Neural progenitor cell (in vitro differentiated cells): ENCODE measurements at regions not wholly inside any gene's neighbourhood (a gene's known extent, or its start where the extent isn't known, plus 50 kb on each side); places are given as distances from the start of the nearest gene placed in this dataset.

Source experiments
- DNase-seq: peaks from one replicate; pipeline ENCODE4 v3.0.0-alpha.2; 2016; ENCODE audit warnings: low spot score
- H2AFZ ChIP-seq: fragments of 200-600 bp; sonication (generic); replicated peaks from 2 replicates; pipeline ENCODE4 v1.6.1; 2016; ENCODE audit warnings: antibody characterized with exemption
- H3F3A ChIP-seq: fragments of 200-600 bp; sonication (generic); 2 replicates; pipeline ENCODE4 v1.6.1; 2016; ENCODE audit warnings: antibody characterized with exemption, low read depth
- H3K27ac ChIP-seq: fragments of 200-600 bp; sonication (generic); 2 replicates; pipeline ENCODE4 v1.5.1; 2016; ENCODE audit warnings: mild to moderate bottlenecking
- H3K27me3 ChIP-seq: fragments of 200-600 bp; sonication (generic); 2 replicates; pipeline ENCODE4 v1.6.1; 2016; ENCODE audit warnings: mild to moderate bottlenecking, moderate library complexity
- H3K36me3 ChIP-seq: fragments of 200-600 bp; sonication (generic); 2 replicates; pipeline ENCODE4 v1.5.1; 2016
- H3K4me1 ChIP-seq: fragments of 200-600 bp; sonication (generic); 2 replicates; pipeline ENCODE4 v1.6.1; 2016; ENCODE audit warnings: mixed run types
- H3K4me2 ChIP-seq: fragments of 200-600 bp; sonication (generic); 2 replicates; pipeline ENCODE4 v1.6.1; 2016
- H3K4me3 ChIP-seq: fragments of 200-600 bp; sonication (generic); 2 replicates; pipeline ENCODE4 v1.5.1; 2016
- H3K79me2 ChIP-seq: fragments of 200-600 bp; sonication (generic); 2 replicates; pipeline ENCODE4 v1.6.1; 2016; ENCODE audit warnings: low read depth
- H3K9ac ChIP-seq: fragments of 200-600 bp; sonication (generic); 2 replicates; pipeline ENCODE4 v1.6.1; 2016
- H3K9me3 ChIP-seq: fragments of 200-600 bp; sonication (generic); 2 replicates; pipeline ENCODE4 v1.5.1; 2016; ENCODE audit warnings: low read depth
- H4K20me1 ChIP-seq: fragments of 200-600 bp; sonication (generic); 2 replicates; pipeline ENCODE4 v1.6.1; 2016; ENCODE audit warnings: low read depth
- H3K27ac Mint-ChIP-seq: 3 replicates; pipeline ENCODE4 v1.8.0; 2021; ENCODE audit warnings: mixed read lengths
- H3K27me3 Mint-ChIP-seq: 2 replicates; pipeline ENCODE4 v1.8.0; 2022; ENCODE audit warnings: low read depth, mild to moderate bottlenecking, inconsistent platforms, moderate library complexity, mixed read lengths; ENCODE audit not compliant: insufficient read depth
- H3K36me3 Mint-ChIP-seq: 3 replicates; pipeline ENCODE4 v1.8.0; 2021; ENCODE audit warnings: mixed read lengths
- H3K4me1 Mint-ChIP-seq: 3 replicates; pipeline ENCODE4 v1.8.0; 2021; ENCODE audit warnings: mixed read lengths
- H3K4me3 Mint-ChIP-seq: 3 replicates; pipeline ENCODE4 v1.8.0; 2021; ENCODE audit warnings: mild to moderate bottlenecking, moderate library complexity, mixed read lengths
- H3K9me3 Mint-ChIP-seq: 3 replicates; pipeline ENCODE4 v1.8.0; 2020; ENCODE audit warnings: mixed read lengths
- EZH2 ChIP-seq: fragments of 200-600 bp; sonication (generic); IDR thresholded peaks from 2 replicates; pipeline ENCODE4 v1.6.1; 2017; ENCODE audit warnings: antibody characterized with exemption, mild to moderate bottlenecking, moderate library complexity
- EZH2phosphoT487 ChIP-seq: fragments of 200-600 bp; sonication (generic); IDR thresholded peaks from 2 replicates; pipeline ENCODE4 v1.6.1; 2017; ENCODE audit warnings: antibody characterized with exemption
- TF ChIP-seq, protein P1 (sequence below): fragments of 200-600 bp; sonication (generic); IDR thresholded peaks from 2 replicates; pipeline ENCODE4 v1.5.1; 2017; ENCODE audit warnings: antibody characterized with exemption, mild to moderate bottlenecking

DNA sequence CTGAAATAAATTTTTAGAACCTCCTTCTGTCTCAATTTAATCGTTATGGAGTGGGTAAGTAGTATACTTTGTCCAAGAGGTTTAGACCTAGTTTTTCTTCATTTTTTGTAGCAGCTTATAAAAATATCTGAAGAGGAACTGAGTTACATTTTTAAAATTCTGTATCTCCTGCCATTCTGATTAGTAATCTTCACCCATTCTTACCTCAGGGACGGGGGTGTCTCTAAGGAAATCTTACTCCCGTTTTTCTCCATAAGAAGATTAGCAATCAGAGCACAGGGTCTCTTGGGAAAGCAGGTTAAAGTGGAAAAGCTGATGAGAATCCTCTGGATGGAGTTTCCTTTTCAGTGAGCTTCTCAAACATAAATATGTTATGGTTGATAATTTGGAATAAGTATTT, 259.3 kb upstream of the FAM83B start:
- Histone ChIP-seq H4K20me1 (no peaks in the 10 kb centered on the region), H3F3A (no peaks in the 10 kb centered on the region), H2AFZ (no peak overlapping the region), H3K9ac (no peak overlapping the region), H3K79me2 (no peaks in the 10 kb centered on the region), H3K4me2 (no peak overlapping the region), H3K27me3 (no peaks in the 10 kb centered on the region), H3K27ac (no peak overlapping the region), H3K4me3 (no peak overlapping the region), H3K4me1 (no peaks in the 10 kb centered on the region), H3K9me3 (no peaks in the 10 kb centered on the region), H3K36me3 (no peaks in the 10 kb centered on the region)
- no peak for DNase-seq
- TF ChIP-seq, protein P1, sequence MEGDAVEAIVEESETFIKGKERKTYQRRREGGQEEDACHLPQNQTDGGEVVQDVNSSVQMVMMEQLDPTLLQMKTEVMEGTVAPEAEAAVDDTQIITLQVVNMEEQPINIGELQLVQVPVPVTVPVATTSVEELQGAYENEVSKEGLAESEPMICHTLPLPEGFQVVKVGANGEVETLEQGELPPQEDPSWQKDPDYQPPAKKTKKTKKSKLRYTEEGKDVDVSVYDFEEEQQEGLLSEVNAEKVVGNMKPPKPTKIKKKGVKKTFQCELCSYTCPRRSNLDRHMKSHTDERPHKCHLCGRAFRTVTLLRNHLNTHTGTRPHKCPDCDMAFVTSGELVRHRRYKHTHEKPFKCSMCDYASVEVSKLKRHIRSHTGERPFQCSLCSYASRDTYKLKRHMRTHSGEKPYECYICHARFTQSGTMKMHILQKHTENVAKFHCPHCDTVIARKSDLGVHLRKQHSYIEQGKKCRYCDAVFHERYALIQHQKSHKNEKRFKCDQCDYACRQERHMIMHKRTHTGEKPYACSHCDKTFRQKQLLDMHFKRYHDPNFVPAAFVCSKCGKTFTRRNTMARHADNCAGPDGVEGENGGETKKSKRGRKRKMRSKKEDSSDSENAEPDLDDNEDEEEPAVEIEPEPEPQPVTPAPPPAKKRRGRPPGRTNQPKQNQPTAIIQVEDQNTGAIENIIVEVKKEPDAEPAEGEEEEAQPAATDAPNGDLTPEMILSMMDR, result no peak
- no peak for TF ChIP-seq EZH2
- no peak for TF ChIP-seq EZH2phosphoT487
- Mint-ChIP-seq H3K4me1 (no peaks in the 10 kb centered on the region), H3K27me3 (no peaks in the 10 kb centered on the region), H3K9me3 (peaks cover 3% of the 10 kb centered on the region), H3K36me3 (no peaks in the 10 kb centered on the region), H3K4me3 (no peak overlapping the region), H3K27ac (no peak overlapping the region)

DNA sequence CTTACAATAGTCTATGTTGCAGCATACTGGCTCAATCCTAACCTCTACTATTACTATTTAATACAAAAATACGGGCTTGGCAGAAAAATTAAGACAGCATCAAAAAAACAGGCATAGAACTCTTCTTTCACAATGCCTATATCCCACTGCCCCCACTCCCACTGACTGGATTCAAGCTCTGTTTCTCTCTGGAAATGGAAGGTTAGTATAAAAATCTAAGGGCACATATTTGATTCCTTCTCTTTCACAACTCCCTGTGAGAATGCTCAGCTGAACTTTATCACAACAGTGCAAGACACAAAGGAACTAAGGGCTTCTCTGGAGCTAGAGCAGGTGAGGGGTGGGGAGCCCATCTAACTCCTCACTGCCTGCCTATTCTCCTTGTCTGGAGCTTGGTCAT, 258.4 kb upstream of the FAM83B start:
- no peak overlapping the region for H3K4me3 ChIP-seq
- H3K27ac Mint-ChIP-seq, result no peak overlapping the region
- no peaks in the 10 kb centered on the region for H3K36me3 Mint-ChIP-seq
- no peak for DNase-seq
- H3K9me3 Mint-ChIP-seq, result peaks cover 3% of the 10 kb centered on the region
- no peak overlapping the region for H3K9ac ChIP-seq
- H3K27ac ChIP-seq, result no peak overlapping the region
- H2AFZ ChIP-seq, result peak overlapping the region; percentile 52
- H3K36me3 ChIP-seq, result no peaks in the 10 kb centered on the region
- no peak overlapping the region for H3K4me2 ChIP-seq
- no peaks in the 10 kb centered on the region for H3F3A ChIP-seq
- no peaks in the 10 kb centered on the region for H3K27me3 ChIP-seq
- no peaks in the 10 kb centered on the region for H3K4me1 ChIP-seq
- H3K9me3 ChIP-seq, result no peaks in the 10 kb centered on the region
- H4K20me1 ChIP-seq, result no peaks in the 10 kb centered on the region
- no peaks in the 10 kb centered on the region for H3K4me1 Mint-ChIP-seq
- TF ChIP-seq EZH2 (no peak), EZH2phosphoT487 (no peak)
- TF ChIP-seq, protein P1, result no peak
- H3K79me2 ChIP-seq, result no peaks in the 10 kb centered on the region
- H3K4me3 Mint-ChIP-seq, result no peak overlapping the region
- no peaks in the 10 kb centered on the region for H3K27me3 Mint-ChIP-seq

DNA sequence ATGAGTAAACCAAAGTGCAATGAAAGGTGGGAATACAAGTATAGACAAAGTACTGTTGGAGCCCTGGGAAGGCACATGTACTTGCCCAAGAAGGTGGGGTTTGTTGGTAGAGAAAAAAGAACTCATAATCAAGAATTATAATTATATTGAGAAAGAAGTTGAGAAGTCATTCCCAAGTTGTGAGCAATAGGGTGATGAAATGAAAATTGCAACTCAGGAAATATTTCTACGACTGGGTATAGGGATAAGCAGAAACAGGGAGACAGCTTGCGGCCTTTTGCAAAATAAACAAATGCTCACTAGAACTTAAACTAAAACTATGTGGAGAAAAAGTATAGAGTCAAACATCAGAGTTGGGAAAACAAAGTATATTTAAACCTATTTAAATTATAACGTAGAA, 250.7 kb upstream of the FAM83B start:
- Histone ChIP-seq H3K9ac (no peak overlapping the region), H3K79me2 (no peaks in the 10 kb centered on the region), H3F3A (no peaks in the 10 kb centered on the region), H3K27me3 (no peaks in the 10 kb centered on the region), H3K36me3 (no peaks in the 10 kb centered on the region), H3K9me3 (no peaks in the 10 kb centered on the region), H3K4me2 (no peak overlapping the region), H3K4me3 (no peak overlapping the region), H3K4me1 (no peaks in the 10 kb centered on the region), H3K27ac (no peak overlapping the region), H2AFZ (no peak overlapping the region), H4K20me1 (no peaks in the 10 kb centered on the region)
- Mint-ChIP-seq H3K4me1 (no peaks in the 10 kb centered on the region), H3K27ac (no peak overlapping the region), H3K27me3 (no peaks in the 10 kb centered on the region), H3K9me3 (no peaks in the 10 kb centered on the region), H3K36me3 (no peaks in the 10 kb centered on the region), H3K4me3 (no peak overlapping the region)
- no peak for DNase-seq
- TF ChIP-seq EZH2, result no peak

DNA sequence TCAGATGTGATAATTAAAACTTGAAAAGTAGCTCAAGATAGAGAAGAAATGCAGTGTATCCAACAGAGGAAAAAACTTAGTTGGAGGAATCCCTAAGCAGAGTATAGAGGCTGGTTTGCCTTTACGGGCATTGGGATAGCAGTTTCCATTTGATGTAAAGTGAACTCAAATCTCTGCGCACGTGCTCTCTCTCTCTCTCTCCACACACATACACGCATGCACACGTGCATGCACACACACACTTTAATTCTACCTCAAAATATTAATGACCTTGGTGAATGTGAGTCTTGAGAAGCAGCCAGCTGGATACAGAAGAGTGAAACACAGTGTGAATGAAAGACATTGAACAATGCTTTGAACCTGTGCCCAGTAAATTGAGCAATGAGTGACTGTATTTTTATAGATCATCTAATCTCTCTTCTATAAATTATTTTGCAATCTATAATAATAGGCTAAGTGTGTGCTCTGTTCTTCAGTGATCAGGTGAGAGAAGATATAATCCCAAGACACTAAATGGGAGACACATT, 247.7 kb upstream of the FAM83B start:
- H3K27me3 ChIP-seq, result no peaks in the 10 kb centered on the region
- no peak overlapping the region for H3K27ac Mint-ChIP-seq
- no peaks in the 10 kb centered on the region for H4K20me1 ChIP-seq
- no peaks in the 10 kb centered on the region for H3K27me3 Mint-ChIP-seq
- H3K36me3 ChIP-seq, result no peaks in the 10 kb centered on the region
- peaks cover 3% of the 10 kb centered on the region for H3K4me1 Mint-ChIP-seq
- H3K4me3 ChIP-seq, result no peak overlapping the region
- no peak overlapping the region for H3K4me3 Mint-ChIP-seq
- H3K9me3 ChIP-seq, result no peaks in the 10 kb centered on the region
- TF ChIP-seq EZH2phosphoT487 (no peak), EZH2 (no peak)
- TF ChIP-seq, protein P1, result no peak
- H3K79me2 ChIP-seq, result no peaks in the 10 kb centered on the region
- no peak overlapping the region for H2AFZ ChIP-seq
- H3K4me1 ChIP-seq, result no peaks in the 10 kb centered on the region
- no peak overlapping the region for H3K4me2 ChIP-seq
- H3K27ac ChIP-seq, result no peak overlapping the region
- H3K9me3 Mint-ChIP-seq, result no peaks in the 10 kb centered on the region
- DNase-seq, result no peak
- H3F3A ChIP-seq, result no peaks in the 10 kb centered on the region
- H3K36me3 Mint-ChIP-seq, result no peaks in the 10 kb centered on the region
- H3K9ac ChIP-seq, result no peak overlapping the region
